IMR-90 (cell line): ENCODE measurements at regions not wholly inside any gene's neighbourhood (a gene's known extent, or its start where the extent isn't known, plus 50 kb on each side); places are given as distances from the start of the nearest gene placed in this dataset.

Source experiments
- ATAC-seq: fragments of 200-7000 bp; cut with Tn5 transposase; 2 replicates; pipeline ENCODE4 v1.9.1; 2020; ENCODE audit warnings: low read depth, mild to moderate bottlenecking, moderate library complexity
- BruUV-seq: library from RNA; stranded (reverse); fragments of 400-500 nt; replicated peaks from 2 replicates; lab custom pipeline; 2021; lab: Mats Ljungman, UMichigan
- CTCF ChIA-PET: fragments of 300-600 bp; formaldehyde crosslinking; extraction: SDS; loops from one replicate; lab custom pipeline; 2021; ENCODE audit warnings: antibody characterized with exemption; lab: Yijun Ruan, JAX
- POLR2A ChIA-PET: fragments of 300-600 bp; sonication (Branson Sonifier 250); formaldehyde crosslinking; loops from one replicate; lab custom pipeline; 2022; ENCODE audit warnings: antibody characterized with exemption; ENCODE audit not compliant: unreplicated experiment; lab: Charles Lee
- DNase-seq: peaks from one replicate; pipeline ENCODE4 v3.0.0; 2013
- H2AFZ ChIP-seq: replicated peaks from 2 replicates; pipeline ENCODE3; 2013; ENCODE audit warnings: low read length, mild to moderate bottlenecking; ENCODE audit not compliant: poor library complexity
- H2AK5ac ChIP-seq: 2 replicates; pipeline ENCODE4 v1.6.1; 2013; ENCODE audit warnings: low read depth, low read length, inconsistent platforms
- H2AK9ac ChIP-seq: replicated peaks from 2 replicates; pipeline ENCODE3; 2013; ENCODE audit warnings: mild to moderate bottlenecking, low read depth, low read length, moderate library complexity; ENCODE audit not compliant: poor library complexity
- H2BK120ac ChIP-seq: 2 replicates; pipeline ENCODE4 v1.6.1; 2013; ENCODE audit warnings: low read depth, low read length, inconsistent platforms
- H2BK15ac ChIP-seq: 3 replicates; pipeline ENCODE4 v1.6.1; 2013; ENCODE audit warnings: low read depth, low read length, inconsistent platforms
- H2BK20ac ChIP-seq: 2 replicates; pipeline ENCODE4 v1.6.1; 2013; ENCODE audit warnings: low read depth, mild to moderate bottlenecking, inconsistent platforms, low read length, moderate library complexity
- H2BK5ac ChIP-seq: 2 replicates; pipeline ENCODE4 v1.6.1; 2013; ENCODE audit warnings: mild to moderate bottlenecking, low read depth, low read length, inconsistent platforms; ENCODE audit not compliant: poor library complexity, severe bottlenecking
- H3K14ac ChIP-seq: replicated peaks from 2 replicates; pipeline ENCODE4 v1.6.1; 2013; ENCODE audit warnings: low read depth, low read length, inconsistent platforms
- H3K18ac ChIP-seq: 2 replicates; pipeline ENCODE4 v1.6.1; 2013; ENCODE audit warnings: low read depth, low read length, control low read depth
- H3K23ac ChIP-seq: 2 replicates; pipeline ENCODE4 v1.6.1; 2013; ENCODE audit warnings: low read depth, low read length, inconsistent platforms
- H3K27ac ChIP-seq: 2 replicates; pipeline ENCODE4 v1.5.1; 2013; ENCODE audit warnings: mild to moderate bottlenecking, control low read depth, low read length; ENCODE audit not compliant: insufficient read depth
- H3K27me3 ChIP-seq: 2 replicates; pipeline ENCODE4 v1.6.1; 2013; ENCODE audit warnings: low read length; ENCODE audit not compliant: control insufficient read depth, insufficient read depth
- H3K36me3 ChIP-seq: 2 replicates; pipeline ENCODE4 v1.6.1; 2013; ENCODE audit warnings: low read length, mixed read lengths; ENCODE audit not compliant: control insufficient read depth, insufficient read depth
- H3K4ac ChIP-seq: 2 replicates; pipeline ENCODE4 v1.6.1; 2013; ENCODE audit warnings: low read depth, low read length, inconsistent platforms
- H3K4me1 ChIP-seq: 2 replicates; pipeline ENCODE4 v1.6.1; 2013; ENCODE audit warnings: low read length, mixed read lengths; ENCODE audit not compliant: control insufficient read depth, insufficient read depth
- H3K4me2 ChIP-seq: 2 replicates; pipeline ENCODE4 v1.6.1; 2013; ENCODE audit warnings: low read depth, mild to moderate bottlenecking, control low read depth, low read length, moderate library complexity
- H3K4me3 ChIP-seq: 2 replicates; pipeline ENCODE4 v1.5.1; 2013; ENCODE audit warnings: low read depth, mild to moderate bottlenecking, control low read depth, low read length, moderate library complexity; ENCODE audit not compliant: insufficient read depth
- H3K56ac ChIP-seq: 2 replicates; pipeline ENCODE4 v1.6.1; 2013; ENCODE audit warnings: low read length, inconsistent platforms; ENCODE audit not compliant: insufficient read depth; ENCODE audit errors: extremely low read depth
- H3K79me1 ChIP-seq, 2 experiments: 2 replicates each; pipeline ENCODE4 v1.6.1; 2013; ENCODE audit warnings: low read length in 2 of 2, inconsistent platforms in 1 of 2, low read depth in 1 of 2
- H3K9ac ChIP-seq: 2 replicates; pipeline ENCODE4 v1.6.1; 2013; ENCODE audit warnings: low read depth, low read length, control low read depth
- H3K9me1 ChIP-seq: 2 replicates; pipeline ENCODE4 v1.6.1; 2013; ENCODE audit warnings: low read length, inconsistent platforms; ENCODE audit not compliant: insufficient read depth
- H3K9me3 ChIP-seq: 2 replicates; pipeline ENCODE4 v1.6.1; 2013; ENCODE audit warnings: low read length; ENCODE audit not compliant: control insufficient read depth, insufficient read depth
- H4K20me1 ChIP-seq: 2 replicates; pipeline ENCODE4 v1.6.1; 2013; ENCODE audit warnings: low read length, inconsistent platforms; ENCODE audit not compliant: insufficient read depth
- H4K5ac ChIP-seq: 2 replicates; pipeline ENCODE4 v1.6.1; 2013; ENCODE audit warnings: mild to moderate bottlenecking, low read depth, low read length, control low read depth
- H4K8ac ChIP-seq, 2 experiments: 2 replicates each; pipeline ENCODE4 v1.6.1; 2013; ENCODE audit warnings: low read depth in 2 of 2, low read length in 2 of 2, control low read depth in 1 of 2, inconsistent platforms in 1 of 2
- H4K91ac ChIP-seq: 2 replicates; pipeline ENCODE4 v1.6.1; 2013; ENCODE audit warnings: low read depth, low read length, inconsistent platforms; ENCODE audit not compliant: insufficient read depth
- BHLHE40 ChIP-seq: fragments of 150-350 bp; IDR thresholded peaks from 2 replicates; pipeline ENCODE4 v1.6.1; 2016; ENCODE audit warnings: mild to moderate bottlenecking, low read depth, low read length
- CEBPB ChIP-seq: IDR thresholded peaks from 2 replicates; pipeline ENCODE4 v1.6.1; 2012; ENCODE audit warnings: low read depth, low read length, improper control_type of control experiment
- CHD1 ChIP-seq: IDR thresholded peaks from 2 replicates; pipeline ENCODE4 v1.6.1; 2012; ENCODE audit warnings: low read depth, low read length, improper control_type of control experiment
- FOS ChIP-seq: fragments of 150-350 bp; IDR thresholded peaks from 2 replicates; pipeline ENCODE4 v1.6.1; 2016; ENCODE audit warnings: low read depth, low read length
- MAZ ChIP-seq: IDR thresholded peaks from 2 replicates; pipeline ENCODE4 v1.6.1; 2012; ENCODE audit warnings: low read depth, mild to moderate bottlenecking, low read length, improper control_type of control experiment, moderate library complexity, borderline replicate concordance
- MXI1 ChIP-seq: IDR thresholded peaks from 2 replicates; pipeline ENCODE4 v1.6.1; 2012; ENCODE audit warnings: low read depth, mild to moderate bottlenecking, low read length, moderate library complexity, borderline replicate concordance
- NFE2L2 ChIP-seq: fragments of 150-350 bp; IDR thresholded peaks from 2 replicates; pipeline ENCODE4 v1.6.1; 2016; ENCODE audit warnings: low read depth, mild to moderate bottlenecking, low read length
- RAD21 ChIP-seq: IDR thresholded peaks from 2 replicates; pipeline ENCODE4 v1.6.1; 2012; ENCODE audit warnings: low read length, improper control_type of control experiment
- RCOR1 ChIP-seq: IDR thresholded peaks from 2 replicates; pipeline ENCODE4 v1.6.1; 2012; ENCODE audit warnings: mild to moderate bottlenecking, low read length, improper control_type of control experiment; ENCODE audit not compliant: insufficient replicate concordance
- RFX5 ChIP-seq: IDR thresholded peaks from 2 replicates; pipeline ENCODE4 v1.8.0; 2012; ENCODE audit warnings: low read depth, mild to moderate bottlenecking, low read length, moderate library complexity
- SMC3 ChIP-seq: fragments of 150-350 bp; IDR thresholded peaks from 2 replicates; pipeline ENCODE4 v1.6.1; 2016; ENCODE audit warnings: low read depth, mild to moderate bottlenecking, antibody characterized with exemption, low read length, moderate library complexity
- WGBS, 2 experiments: methylation state at CpG; one replicate each; pipeline versions ENCODE4 v1.1.5 to v1.1.7; 2013; ENCODE audit warnings: missing lambda C conversion rate in 2 of 2; ENCODE audit not compliant: insufficient read length in 1 of 2; ENCODE audit errors: extremely low coverage in 2 of 2; 5-methylcytosine and 5-hydroxymethylcytosine counted together
- dilution Hi-C: fragments of 300-500 bp; cut with HindIII; formaldehyde crosslinking; loops from one replicate; pipeline ENCODE4 v1.14.3; 2018; ENCODE audit warnings: low sequenced_read_pairs; ENCODE audit not compliant: unreplicated experiment
- in situ Hi-C: fragments of 300-500 bp; cut with MboI; formaldehyde crosslinking; loops from 3 replicates; pipeline ENCODE4 v1.14.3; 2019; ENCODE audit warnings: low sequenced_read_pairs, inconsistent platforms, mixed read lengths
- intact Hi-C: fragments of 100-400 bp; cut with micrococcal nuclease; formaldehyde crosslinking; loops from 2 replicates; pipeline ENCODE4 v1.10.0; 2022
- TF ChIP-seq, protein P1 (sequence below): fragments of 150-350 bp; IDR thresholded peaks from 2 replicates; pipeline ENCODE4 v1.6.1; 2017; ENCODE audit warnings: mild to moderate bottlenecking, antibody characterized with exemption, low read length, low read depth
- TF ChIP-seq, protein P2 (sequence below): fragments of 150-350 bp; IDR thresholded peaks from 2 replicates; pipeline ENCODE4 v1.6.1; 2016; ENCODE audit warnings: low read depth, mild to moderate bottlenecking, low read length, moderate library complexity, borderline replicate concordance
- TF ChIP-seq, protein P3 (sequence below): conservative IDR thresholded peaks from 2 replicates; pipeline ENCODE4 v1.5.1; 2012; ENCODE audit warnings: mild to moderate bottlenecking, low read depth, low read length, improper control_type of control experiment

DNA sequence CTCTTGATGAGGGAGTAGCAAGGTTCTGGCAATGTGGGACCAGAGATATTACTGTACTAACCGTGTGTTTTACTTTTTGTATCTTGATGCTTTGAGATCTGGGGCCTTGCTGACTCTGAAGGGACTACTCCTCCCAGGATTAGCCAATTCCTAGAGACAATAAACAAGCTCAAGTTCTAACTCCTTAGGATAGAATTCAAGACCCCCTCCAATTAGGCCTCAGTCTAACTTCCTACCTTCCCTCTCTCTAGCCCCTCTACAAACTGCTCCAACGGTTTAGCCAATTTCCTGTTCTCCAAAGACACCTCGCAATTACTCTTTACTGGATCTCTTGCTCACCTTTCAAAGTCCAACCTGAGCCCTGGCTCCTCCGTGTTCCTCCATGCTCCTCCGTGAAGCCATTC, 158.7 kb upstream of the JARID2 start:
- no peak overlapping the region for H3K14ac ChIP-seq
- no peak overlapping the region for H3K4ac ChIP-seq
- H4K5ac ChIP-seq = no peak overlapping the region
- no peaks in the 10 kb centered on the region for H3K36me3 ChIP-seq
- no peak overlapping the region for H3K56ac ChIP-seq
- TF ChIP-seq MAZ = no peak
- TF ChIP-seq, protein P1, sequence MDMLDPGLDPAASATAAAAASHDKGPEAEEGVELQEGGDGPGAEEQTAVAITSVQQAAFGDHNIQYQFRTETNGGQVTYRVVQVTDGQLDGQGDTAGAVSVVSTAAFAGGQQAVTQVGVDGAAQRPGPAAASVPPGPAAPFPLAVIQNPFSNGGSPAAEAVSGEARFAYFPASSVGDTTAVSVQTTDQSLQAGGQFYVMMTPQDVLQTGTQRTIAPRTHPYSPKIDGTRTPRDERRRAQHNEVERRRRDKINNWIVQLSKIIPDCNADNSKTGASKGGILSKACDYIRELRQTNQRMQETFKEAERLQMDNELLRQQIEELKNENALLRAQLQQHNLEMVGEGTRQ = no peak
- no peak for TF ChIP-seq FOS
- TF ChIP-seq SMC3 = no peak
- no peak for TF ChIP-seq BHLHE40
- TF ChIP-seq, protein P2, sequence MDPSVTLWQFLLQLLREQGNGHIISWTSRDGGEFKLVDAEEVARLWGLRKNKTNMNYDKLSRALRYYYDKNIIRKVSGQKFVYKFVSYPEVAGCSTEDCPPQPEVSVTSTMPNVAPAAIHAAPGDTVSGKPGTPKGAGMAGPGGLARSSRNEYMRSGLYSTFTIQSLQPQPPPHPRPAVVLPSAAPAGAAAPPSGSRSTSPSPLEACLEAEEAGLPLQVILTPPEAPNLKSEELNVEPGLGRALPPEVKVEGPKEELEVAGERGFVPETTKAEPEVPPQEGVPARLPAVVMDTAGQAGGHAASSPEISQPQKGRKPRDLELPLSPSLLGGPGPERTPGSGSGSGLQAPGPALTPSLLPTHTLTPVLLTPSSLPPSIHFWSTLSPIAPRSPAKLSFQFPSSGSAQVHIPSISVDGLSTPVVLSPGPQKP = no peak
- TF ChIP-seq CHD1 = no peak
- TF ChIP-seq RFX5 = no peak
- TF ChIP-seq RAD21 = no peak
- no peak for TF ChIP-seq MXI1
- TF ChIP-seq NFE2L2 = no peak
- TF ChIP-seq RCOR1 = no peak
- TF ChIP-seq CEBPB = no peak
- TF ChIP-seq, protein P3, sequence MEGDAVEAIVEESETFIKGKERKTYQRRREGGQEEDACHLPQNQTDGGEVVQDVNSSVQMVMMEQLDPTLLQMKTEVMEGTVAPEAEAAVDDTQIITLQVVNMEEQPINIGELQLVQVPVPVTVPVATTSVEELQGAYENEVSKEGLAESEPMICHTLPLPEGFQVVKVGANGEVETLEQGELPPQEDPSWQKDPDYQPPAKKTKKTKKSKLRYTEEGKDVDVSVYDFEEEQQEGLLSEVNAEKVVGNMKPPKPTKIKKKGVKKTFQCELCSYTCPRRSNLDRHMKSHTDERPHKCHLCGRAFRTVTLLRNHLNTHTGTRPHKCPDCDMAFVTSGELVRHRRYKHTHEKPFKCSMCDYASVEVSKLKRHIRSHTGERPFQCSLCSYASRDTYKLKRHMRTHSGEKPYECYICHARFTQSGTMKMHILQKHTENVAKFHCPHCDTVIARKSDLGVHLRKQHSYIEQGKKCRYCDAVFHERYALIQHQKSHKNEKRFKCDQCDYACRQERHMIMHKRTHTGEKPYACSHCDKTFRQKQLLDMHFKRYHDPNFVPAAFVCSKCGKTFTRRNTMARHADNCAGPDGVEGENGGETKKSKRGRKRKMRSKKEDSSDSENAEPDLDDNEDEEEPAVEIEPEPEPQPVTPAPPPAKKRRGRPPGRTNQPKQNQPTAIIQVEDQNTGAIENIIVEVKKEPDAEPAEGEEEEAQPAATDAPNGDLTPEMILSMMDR = no peak
- no peaks in the 10 kb centered on the region for H3K9me3 ChIP-seq
- H3K4me2 ChIP-seq = no peak overlapping the region
- POLR2A ChIA-PET = no interaction called here
- no peak overlapping the region for H2BK20ac ChIP-seq
- H3K4me1 ChIP-seq = no peaks in the 10 kb centered on the region
- H4K8ac ChIP-seq = no peak overlapping the region
- in situ Hi-C loops (no loop called here), dilution Hi-C loops (no loop called here), intact Hi-C loops (no loop called here)
- H2AFZ ChIP-seq = no peak overlapping the region
- no peaks in the 10 kb centered on the region for H3K79me1 ChIP-seq
- DNase-seq = no peak
- no peaks in the 10 kb centered on the region for H3K9me1 ChIP-seq
- H2BK15ac ChIP-seq = no peak overlapping the region
- H3K23ac ChIP-seq = no peak overlapping the region
- no peak overlapping the region for H2AK5ac ChIP-seq
- WGBS, 2 experiments = 86% methylated on average over 2 of the region's 5 CpGs; no CpG with 5 or more reads in 1 of the 2 experiments
- no peak overlapping the region for H2BK5ac ChIP-seq
- CTCF ChIA-PET = no interaction called here
- no peaks in the 10 kb centered on the region for H4K20me1 ChIP-seq
- H4K91ac ChIP-seq = no peak overlapping the region
- no peak overlapping the region for H2BK120ac ChIP-seq
- H3K27me3 ChIP-seq = peaks cover 2% of the 10 kb centered on the region; the same call in 1 of the 2 replicates
- H2AK9ac ChIP-seq = no peak overlapping the region
- no peak overlapping the region for H3K9ac ChIP-seq
- no peak overlapping the region for H3K4me3 ChIP-seq
- BruUV-seq = no TSS peak
- ATAC-seq = no peak
- H3K27ac ChIP-seq = no peak overlapping the region
- no peak overlapping the region for H3K18ac ChIP-seq
